OCI-LY1 (cell line): ENCODE measurements at regions not wholly inside any gene's neighbourhood (a gene's known extent, or its start where the extent isn't known, plus 50 kb on each side); places are given as distances from the start of the nearest gene placed in this dataset.

Experiments used
- H2AFZ ChIP-seq: fragments of 200-600 bp; sonication (generic), shearing (Covaris generic); 2 replicates; pipeline ENCODE4 v1.6.0; 2014; ENCODE audit warnings: antibody characterized with exemption, mild to moderate bottlenecking, low read length
- H3F3A ChIP-seq: fragments of 200-600 bp; sonication (generic), shearing (Covaris generic); 2 replicates; pipeline ENCODE4 v1.6.0; 2014; ENCODE audit warnings: mild to moderate bottlenecking, antibody characterized with exemption, low read length, moderate library complexity; ENCODE audit not compliant: insufficient read depth
- H3K27ac ChIP-seq: fragments of 200-600 bp; sonication (generic); 2 replicates; pipeline ENCODE4 v1.5.1; 2014; ENCODE audit warnings: low read length, mixed run types, mild to moderate bottlenecking, low read depth; ENCODE audit not compliant: poor library complexity, severe bottlenecking
- H3K27me3 ChIP-seq: fragments of 200-600 bp; sonication (generic); 2 replicates; pipeline ENCODE4 v1.6.0; 2014; ENCODE audit warnings: antibody characterized with exemption, mild to moderate bottlenecking, low read length, moderate library complexity; ENCODE audit not compliant: insufficient read depth
- H3K36me3 ChIP-seq: fragments of 200-600 bp; sonication (generic); 2 replicates; pipeline ENCODE4 v1.6.1; 2014; ENCODE audit warnings: mild to moderate bottlenecking, antibody characterized with exemption, low read length, moderate library complexity, mixed read lengths; ENCODE audit not compliant: insufficient read depth
- H3K4me1 ChIP-seq: fragments of 200-600 bp; sonication (generic); 2 replicates; pipeline ENCODE4 v1.5.1; 2014; ENCODE audit warnings: mild to moderate bottlenecking, low read length, moderate library complexity; ENCODE audit not compliant: insufficient read depth, severe bottlenecking
- H3K4me2 ChIP-seq: fragments of 200-600 bp; sonication (generic), shearing (Covaris generic); 2 replicates; pipeline ENCODE4 v1.6.1; 2014; ENCODE audit warnings: low read length
- H3K4me3 ChIP-seq: fragments of 200-600 bp; sonication (generic); 2 replicates; pipeline ENCODE4 v1.5.1; 2014; ENCODE audit warnings: low read length, low read depth, mild to moderate bottlenecking, mixed read lengths; ENCODE audit not compliant: poor library complexity, severe bottlenecking
- H3K79me2 ChIP-seq: fragments of 200-600 bp; shearing (Covaris generic); 2 replicates; pipeline ENCODE4 v1.6.1; 2016; ENCODE audit warnings: mixed run types, low read length, mixed read lengths; ENCODE audit not compliant: insufficient read depth
- H3K9ac ChIP-seq: fragments of 200-600 bp; sonication (generic), shearing (Covaris generic); 2 replicates; pipeline ENCODE4 v1.6.1; 2014; ENCODE audit warnings: mild to moderate bottlenecking, low read length, mixed read lengths
- H3K9me2 ChIP-seq: fragments of 200-600 bp; sonication (generic), shearing (Covaris generic); 2 replicates; pipeline ENCODE4 v1.6.1; 2014; ENCODE audit warnings: low read depth, mild to moderate bottlenecking, low read length, mixed read lengths
- H3K9me3 ChIP-seq: fragments of 200-600 bp; shearing (Covaris generic); 2 replicates; pipeline ENCODE4 v1.6.1; 2014; ENCODE audit warnings: low read length, mixed read lengths
- H4K20me1 ChIP-seq: fragments of 200-600 bp; sonication (generic), shearing (Covaris generic); 2 replicates; pipeline ENCODE4 v1.6.0; 2016; ENCODE audit warnings: mild to moderate bottlenecking, low read length; ENCODE audit not compliant: insufficient read depth
- CTCF ChIP-seq: fragments of 200-600 bp; sonication (generic), shearing (Covaris generic); IDR thresholded peaks from 2 replicates; pipeline ENCODE4 v1.5.1; 2017; ENCODE audit warnings: mild to moderate bottlenecking, antibody characterized with exemption, low read length, moderate library complexity, mixed read lengths
- EZH2 ChIP-seq: fragments of 200-600 bp; sonication (generic), shearing (Covaris generic); IDR thresholded peaks from 2 replicates; pipeline ENCODE4 v1.8.0; 2017; ENCODE audit warnings: borderline replicate concordance, mixed run types, mild to moderate bottlenecking, antibody characterized with exemption, low read length, moderate library complexity, mixed read lengths

GRCh38 chr15:101122266-101122665 is 129.6 kb downstream of the CHSY1 start:
- Histone ChIP-seq H3K4me2 (no peak overlapping the region), H3K27ac (no peak overlapping the region), H3K36me3 (no peaks in the 10 kb centered on the region), H3K27me3 (peaks cover 7% of the 10 kb centered on the region), H3K4me3 (no peak overlapping the region), H3K79me2 (no peaks in the 10 kb centered on the region), H3K4me1 (peaks cover 13% of the 10 kb centered on the region), H3K9me3 (no peaks in the 10 kb centered on the region), H2AFZ (no peak overlapping the region), H4K20me1 (no peaks in the 10 kb centered on the region), H3F3A (no peaks in the 10 kb centered on the region), H3K9ac (no peak overlapping the region), H3K9me2 (no peaks in the 10 kb centered on the region)
- TF ChIP-seq CTCF, result no peak
- TF ChIP-seq EZH2, result no peak

- no peaks in the 10 kb centered on the region for H3K79me2 ChIP-seq
- H4K20me1 ChIP-seq, result no peaks in the 10 kb centered on the region
- H3K4me2 ChIP-seq, result no peak overlapping the region
- H3K36me3 ChIP-seq, result no peaks in the 10 kb centered on the region
- no peaks in the 10 kb centered on the region for H3K9me3 ChIP-seq
- TF ChIP-seq EZH2, result no peak
- peak; percentile 26; the same call in 1 of the 2 replicates for TF ChIP-seq CTCF
- no peak overlapping the region for H3K9ac ChIP-seq
- H3K4me3 ChIP-seq, result no peak overlapping the region
- no peak overlapping the region for H2AFZ ChIP-seq
- H3K27ac ChIP-seq, result no peak overlapping the region
- no peaks in the 10 kb centered on the region for H3F3A ChIP-seq
- H3K27me3 ChIP-seq, result peaks cover 7% of the 10 kb centered on the region
- H3K9me2 ChIP-seq, result no peaks in the 10 kb centered on the region
- peaks cover 6% of the 10 kb centered on the region for H3K4me1 ChIP-seq
These were observed 130.2 kb downstream of the CHSY1 start for GRCh38 chr15:101121511-101122090.

GRCh38 chr15:101120987-101121386 is 130.9 kb downstream of the CHSY1 start:
- Histone ChIP-seq H3K9me2 (no peaks in the 10 kb centered on the region), H3K4me2 (no peak overlapping the region), H3F3A (no peaks in the 10 kb centered on the region), H3K9me3 (no peaks in the 10 kb centered on the region), H2AFZ (no peak overlapping the region), H3K4me1 (peaks cover under 1% of the 10 kb centered on the region), H3K9ac (no peak overlapping the region), H3K4me3 (no peak overlapping the region), H3K79me2 (no peaks in the 10 kb centered on the region), H3K27me3 (peaks cover 7% of the 10 kb centered on the region), H4K20me1 (no peaks in the 10 kb centered on the region), H3K36me3 (no peaks in the 10 kb centered on the region), H3K27ac (no peak overlapping the region)
- TF ChIP-seq EZH2 (no peak), CTCF (no peak)
